GM12865 (cell line): ENCODE measurements at regions not wholly inside any gene's neighbourhood (a gene's known extent, or its start where the extent isn't known, plus 50 kb on each side); places are given as distances from the start of the nearest gene placed in this dataset.

Source experiments
- DNase-seq: peaks from one replicate; pipeline ENCODE4 v3.0.0; 2010; ENCODE audit warnings: low read depth
- H3K4me3 ChIP-seq: 2 replicates; pipeline ENCODE4 v1.5.1; 2011; ENCODE audit warnings: mild to moderate bottlenecking, low read depth, low read length, control low read depth
- CTCF ChIP-seq: IDR thresholded peaks from 2 replicates; pipeline ENCODE4 v1.5.1; 2011; ENCODE audit warnings: low read length, control low read depth, low read depth, inconsistent platforms; ENCODE audit not compliant: insufficient read depth; ENCODE audit errors: missing control alignments

- TF ChIP-seq CTCF: no peak
- no peak for DNase-seq
- H3K4me3 ChIP-seq: no peak overlapping the region
Observed at GRCh38 chr13:34364633-34365032, 546.7 kb downstream of the RFC3 start.

GRCh38 chr13:34369931-34370330 is 552.0 kb downstream of the RFC3 start:
- DNase-seq: no peak
- TF ChIP-seq CTCF: no peak
- H3K4me3 ChIP-seq: no peak overlapping the region

GRCh38 chr13:34371108-34371507 is 553.2 kb downstream of the RFC3 start:
- DNase-seq: no peak
- no peak overlapping the region for H3K4me3 ChIP-seq
- no peak for TF ChIP-seq CTCF

GRCh38 chr13:34371645-34372395 is 553.9 kb downstream of the RFC3 start:
- H3K4me3 ChIP-seq: no peak overlapping the region
- DNase-seq: no peak
- TF ChIP-seq CTCF: no peak

- no peak for TF ChIP-seq CTCF
- DNase-seq: peak; percentile 12
- no peak overlapping the region for H3K4me3 ChIP-seq
Observed at GRCh38 chr13:34372581-34372980, 554.6 kb downstream of the RFC3 start.

GRCh38 chr13:34376483-34376882 is 558.5 kb downstream of the RFC3 start:
- H3K4me3 ChIP-seq: no peak overlapping the region
- no peak for DNase-seq
- TF ChIP-seq CTCF: no peak

- DNase-seq: no peak
- no peak overlapping the region for H3K4me3 ChIP-seq
- no peak for TF ChIP-seq CTCF
Observed at GRCh38 chr13:34381228-34381627, 560.8 kb upstream of the NBEA start.
